ENCODE measurements at regions not wholly inside any gene's neighbourhood (a gene's known extent, or its start where the extent isn't known, plus 50 kb on each side); places are given as distances from the start of the nearest gene placed in this dataset.

GRCh38 chr7:136807598-136807997 is 60.9 kb upstream of the CHRM2 start:
- DNase-seq (ENCODE audit: low read depth), result no peak
- TF ChIP-seq CTCF (conservative IDR thresholded peaks at IDR 0.05; ENCODE audit: low read depth, low read length), result no peak
- no peak overlapping the region for H3K4me3 ChIP-seq (ENCODE audit: low read depth, low read length)

- no peak overlapping the region for H3K4me3 ChIP-seq (ENCODE audit: low read depth, low read length)
- no peak for DNase-seq (ENCODE audit: low read depth)
- TF ChIP-seq CTCF (conservative IDR thresholded peaks at IDR 0.05; ENCODE audit: low read depth, low read length), result no peak
These were observed 65.4 kb upstream of the CHRM2 start for GRCh38 chr7:136803028-136803427.

GRCh38 chr7:136783934-136784333 is 84.5 kb upstream of the CHRM2 start:
- no peak for DNase-seq (ENCODE audit: low read depth)
- TF ChIP-seq CTCF (conservative IDR thresholded peaks at IDR 0.05; ENCODE audit: low read depth, low read length), result no peak
- H3K4me3 ChIP-seq (ENCODE audit: low read depth, low read length), result no peak overlapping the region

GRCh38 chr7:136741941-136742340 is 126.5 kb upstream of the CHRM2 start:
- DNase-seq (ENCODE audit: low read depth), result no peak
- TF ChIP-seq CTCF (conservative IDR thresholded peaks at IDR 0.05; ENCODE audit: low read depth, low read length), result no peak

GRCh38 chr7:136728945-136729344 is 139.5 kb upstream of the CHRM2 start:
- no peak overlapping the region for H3K4me3 ChIP-seq (ENCODE audit: low read depth, low read length)
- TF ChIP-seq CTCF (conservative IDR thresholded peaks at IDR 0.05; ENCODE audit: low read depth, low read length), result no peak
- no peak for DNase-seq (ENCODE audit: low read depth)

More at GRCh38 chr7:136741941-136742340, 126.5 kb upstream of the CHRM2 start:
- no peak overlapping the region for H3K4me3 ChIP-seq (ENCODE audit: low read depth, low read length)

- TF ChIP-seq CTCF (conservative IDR thresholded peaks at IDR 0.05; ENCODE audit: low read depth, low read length), result no peak
- H3K4me3 ChIP-seq (ENCODE audit: low read depth, low read length), result no peak overlapping the region
- DNase-seq (ENCODE audit: low read depth), result no peak
These were observed 142.0 kb upstream of the CHRM2 start for GRCh38 chr7:136726460-136726859.

- H3K4me3 ChIP-seq (ENCODE audit: low read depth, low read length), result no peak overlapping the region
- no peak for DNase-seq (ENCODE audit: low read depth)
- no peak for TF ChIP-seq CTCF (conservative IDR thresholded peaks at IDR 0.05; ENCODE audit: low read depth, low read length)
These were observed 150.4 kb upstream of the CHRM2 start for GRCh38 chr7:136717910-136718557.
